ENCODE measurements at regions not wholly inside any gene's neighbourhood (a gene's known extent, or its start where the extent isn't known, plus 50 kb on each side); places are given as distances from the start of the nearest gene placed in this dataset.

- no peak overlapping the region for H3K4me3 ChIP-seq (ENCODE audit: low read length)
These were observed 71.6 kb upstream of the TNFAIP3 start for GRCh38 chr6:137795501-137795900.

DNA sequence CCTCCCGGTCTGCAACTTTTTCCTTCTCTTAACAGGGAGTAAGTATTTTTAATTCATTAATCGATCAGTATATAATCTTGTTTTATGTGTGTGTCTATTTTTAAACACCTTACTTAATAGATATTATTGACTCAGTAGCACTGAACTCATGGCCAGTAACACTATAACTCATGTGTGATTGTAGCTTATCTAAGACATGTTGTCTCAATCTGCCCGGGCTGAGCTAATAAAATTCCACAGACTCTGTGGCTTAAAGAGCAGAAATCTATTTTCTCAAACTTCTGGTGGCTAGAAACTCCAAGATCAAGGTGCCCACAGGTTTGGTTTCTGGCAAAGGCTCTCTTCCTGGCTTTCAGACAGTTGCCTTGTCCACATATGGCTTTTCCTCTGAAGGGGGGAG is 68.8 kb upstream of the TNFAIP3 start:
- no peak for TF ChIP-seq CTCF (conservative IDR thresholded peaks at IDR 0.05; ENCODE audit: low read length)
- H3K4me3 ChIP-seq (ENCODE audit: low read length), result no peak overlapping the region
- DNase-seq (ENCODE audit: low read depth), result no peak

More at GRCh38 chr6:137795501-137795900, 71.6 kb upstream of the TNFAIP3 start:
- no peak for TF ChIP-seq CTCF (conservative IDR thresholded peaks at IDR 0.05; ENCODE audit: low read length)
- no peak for DNase-seq (ENCODE audit: low read depth)

GRCh38 chr6:137798846-137799245 is 68.2 kb upstream of the TNFAIP3 start:
- DNase-seq (ENCODE audit: low read depth), result peak; percentile 11
- no peak for TF ChIP-seq CTCF (conservative IDR thresholded peaks at IDR 0.05; ENCODE audit: low read length)

DNA sequence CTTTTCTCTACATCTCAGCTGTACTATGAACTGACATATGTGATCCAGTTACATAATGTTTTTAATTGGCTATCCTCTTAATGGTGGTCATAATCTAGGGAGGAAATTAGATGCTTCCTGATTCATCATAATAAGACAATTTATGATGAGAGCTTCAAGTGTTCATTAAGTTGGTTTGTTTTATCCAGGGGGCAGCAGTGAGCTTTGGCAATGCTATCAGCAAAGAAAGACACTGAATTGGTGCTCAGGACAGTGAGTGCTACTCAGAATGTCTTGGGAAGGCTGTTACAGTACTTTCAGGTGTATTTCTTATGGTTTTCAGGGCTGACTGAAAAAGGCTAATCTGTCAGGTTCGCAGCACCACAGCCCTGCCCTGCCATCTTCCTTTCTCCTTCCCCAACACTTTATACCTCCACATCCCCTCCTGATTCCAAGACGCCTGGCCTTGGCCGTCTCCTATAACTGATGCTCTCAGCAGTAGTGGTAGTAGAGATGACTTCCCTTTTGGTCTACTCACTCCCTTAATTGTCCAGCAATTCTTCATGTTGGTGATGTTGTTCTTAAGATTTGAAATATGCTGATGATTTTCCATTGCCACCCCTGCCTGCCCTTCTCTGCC is 67.0 kb upstream of the TNFAIP3 start:
- H3K4me3 ChIP-seq (ENCODE audit: low read length), result no peak overlapping the region
- TF ChIP-seq CTCF (conservative IDR thresholded peaks at IDR 0.05; ENCODE audit: low read length), result peak; percentile 51
- peak; percentile 48 for DNase-seq (ENCODE audit: low read depth)

More at GRCh38 chr6:137798846-137799245, 68.2 kb upstream of the TNFAIP3 start:
- no peak overlapping the region for H3K4me3 ChIP-seq (ENCODE audit: low read length)

DNA sequence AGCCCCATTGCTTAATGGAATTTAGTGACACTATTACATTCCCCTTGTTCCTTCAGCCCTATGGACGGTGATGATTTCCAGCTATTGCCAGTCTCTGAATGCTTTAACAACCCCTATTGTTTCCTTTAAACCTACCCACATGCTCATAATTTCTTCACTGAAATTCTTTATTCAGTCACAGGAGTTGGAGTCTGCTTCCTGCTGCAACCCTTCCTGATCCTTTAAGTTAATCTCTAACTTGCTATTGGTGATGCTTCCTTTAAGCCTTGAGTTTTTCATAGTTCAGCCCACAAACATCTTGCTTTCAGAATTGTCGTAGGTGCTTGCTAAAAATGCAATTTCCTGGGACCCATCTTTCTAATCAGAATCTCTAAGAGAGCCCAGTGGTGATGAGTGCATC is 66.3 kb upstream of the TNFAIP3 start:
- no peak overlapping the region for H3K4me3 ChIP-seq (ENCODE audit: low read length)
- no peak for DNase-seq (ENCODE audit: low read depth)
- TF ChIP-seq CTCF (conservative IDR thresholded peaks at IDR 0.05; ENCODE audit: low read length), result no peak

- TF ChIP-seq CTCF (conservative IDR thresholded peaks at IDR 0.05; ENCODE audit: low read length), result no peak
- DNase-seq (ENCODE audit: low read depth), result no peak
- H3K4me3 ChIP-seq (ENCODE audit: low read length), result no peak overlapping the region
These were observed 65.5 kb upstream of the TNFAIP3 start for GRCh38 chr6:137801352-137802114.

Data from AG10803 (cell line).